ENCODE measurements at regions not wholly inside any gene's neighbourhood (a gene's known extent, or its start where the extent isn't known, plus 50 kb on each side); places are given as distances from the start of the nearest gene placed in this dataset.

- no peak for DNase-seq
These were observed 542.8 kb downstream of the IRS1 start for GRCh38 chr2:226256709-226257376.

- DNase-seq: no peak
These were observed 543.4 kb downstream of the IRS1 start for GRCh38 chr2:226256237-226256636.

- no peak for DNase-seq
These were observed 548.0 kb downstream of the IRS1 start for GRCh38 chr2:226251661-226252060.

GRCh38 chr2:226247289-226248275 is 552.0 kb downstream of the IRS1 start:
- no peak for DNase-seq

- DNase-seq: no peak
These were observed 565.4 kb downstream of the IRS1 start for GRCh38 chr2:226234187-226234586.

GRCh38 chr2:226233388-226233787 is 566.2 kb downstream of the IRS1 start:
- no peak for DNase-seq

GRCh38 chr2:226228080-226228479 is 571.5 kb downstream of the IRS1 start:
- DNase-seq: no peak

GRCh38 chr2:226227341-226227740 is 572.3 kb downstream of the IRS1 start:
- DNase-seq: no peak

GRCh38 chr2:226223704-226224103 is 575.9 kb downstream of the IRS1 start:
- no peak for DNase-seq

GRCh38 chr2:226220511-226220910 is 579.1 kb downstream of the IRS1 start:
- no peak for DNase-seq

- DNase-seq: no peak
These were observed 582.4 kb downstream of the IRS1 start for GRCh38 chr2:226217191-226217590.

GRCh38 chr2:226216575-226216974 is 583.0 kb downstream of the IRS1 start:
- no peak for DNase-seq

- peak; percentile 44 for DNase-seq
These were observed 583.6 kb downstream of the IRS1 start for GRCh38 chr2:226215902-226216503.

GRCh38 chr2:226213717-226214116 is 585.9 kb downstream of the IRS1 start:
- no peak for DNase-seq

GRCh38 chr2:226211439-226211838 is 588.2 kb downstream of the IRS1 start:
- no peak for DNase-seq

- no peak for DNase-seq
These were observed 590.9 kb downstream of the IRS1 start for GRCh38 chr2:226208726-226209125.

GRCh38 chr2:226207671-226208070 is 591.9 kb downstream of the IRS1 start:
- no peak for DNase-seq

- no peak for DNase-seq
These were observed 600.1 kb downstream of the IRS1 start for GRCh38 chr2:226199555-226199954.

GRCh38 chr2:226198956-226199355 is 600.7 kb downstream of the IRS1 start:
- DNase-seq: no peak

- no peak for DNase-seq
These were observed 609.0 kb downstream of the IRS1 start for GRCh38 chr2:226190479-226191252.

- DNase-seq: no peak
These were observed 610.6 kb downstream of the IRS1 start for GRCh38 chr2:226189061-226189460.

- DNase-seq: no peak
These were observed 612.0 kb downstream of the IRS1 start for GRCh38 chr2:226187616-226188015.

GRCh38 chr2:226187156-226187555 is 612.5 kb downstream of the IRS1 start:
- DNase-seq: no peak
